ENCODE measurements at regions not wholly inside any gene's neighbourhood (a gene's known extent, or its start where the extent isn't known, plus 50 kb on each side); places are given as distances from the start of the nearest gene placed in this dataset.

DNA sequence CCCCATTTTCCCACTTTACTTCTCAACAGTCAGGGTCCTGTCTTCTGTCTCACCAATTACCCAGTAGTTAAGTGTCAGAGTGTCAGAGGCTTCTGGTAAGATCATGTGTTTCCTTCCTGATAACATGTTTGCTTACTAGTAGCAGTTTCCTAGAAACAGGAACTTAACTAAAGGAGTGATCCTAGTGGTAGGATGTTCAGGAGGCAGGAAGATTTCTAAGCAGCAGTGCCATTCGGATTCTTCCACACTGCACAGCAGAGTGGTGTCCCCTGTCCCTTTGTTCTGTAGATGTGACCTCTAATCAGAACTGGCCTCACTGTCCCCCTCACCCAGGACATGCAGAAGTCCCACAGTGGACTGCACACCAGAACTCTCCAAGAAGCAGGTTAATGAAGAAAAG lies 221.8 kb upstream of the OSR1 start:
- TF ChIP-seq, protein P1, sequence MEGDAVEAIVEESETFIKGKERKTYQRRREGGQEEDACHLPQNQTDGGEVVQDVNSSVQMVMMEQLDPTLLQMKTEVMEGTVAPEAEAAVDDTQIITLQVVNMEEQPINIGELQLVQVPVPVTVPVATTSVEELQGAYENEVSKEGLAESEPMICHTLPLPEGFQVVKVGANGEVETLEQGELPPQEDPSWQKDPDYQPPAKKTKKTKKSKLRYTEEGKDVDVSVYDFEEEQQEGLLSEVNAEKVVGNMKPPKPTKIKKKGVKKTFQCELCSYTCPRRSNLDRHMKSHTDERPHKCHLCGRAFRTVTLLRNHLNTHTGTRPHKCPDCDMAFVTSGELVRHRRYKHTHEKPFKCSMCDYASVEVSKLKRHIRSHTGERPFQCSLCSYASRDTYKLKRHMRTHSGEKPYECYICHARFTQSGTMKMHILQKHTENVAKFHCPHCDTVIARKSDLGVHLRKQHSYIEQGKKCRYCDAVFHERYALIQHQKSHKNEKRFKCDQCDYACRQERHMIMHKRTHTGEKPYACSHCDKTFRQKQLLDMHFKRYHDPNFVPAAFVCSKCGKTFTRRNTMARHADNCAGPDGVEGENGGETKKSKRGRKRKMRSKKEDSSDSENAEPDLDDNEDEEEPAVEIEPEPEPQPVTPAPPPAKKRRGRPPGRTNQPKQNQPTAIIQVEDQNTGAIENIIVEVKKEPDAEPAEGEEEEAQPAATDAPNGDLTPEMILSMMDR (IDR thresholded peaks at IDR 0.05) = no peak
- no peak for TF ChIP-seq POLR2A (IDR thresholded peaks at IDR 0.05)

Measured in adrenal gland (tissue), 5 donors.